GM12878 (cell line): ENCODE measurements at regions not wholly inside any gene's neighbourhood (a gene's known extent, or its start where the extent isn't known, plus 50 kb on each side); places are given as distances from the start of the nearest gene placed in this dataset.

Experiments
- ATAC-seq: fragments of 200-7000 bp; cut with Tn5 transposase; 3 replicates; pipeline ENCODE4 v1.9.1; 2020; ENCODE audit warnings: mild to moderate bottlenecking, moderate library complexity
- BruUV-seq: library from RNA; stranded (reverse); fragments of 400-500 nt; replicated peaks from 2 replicates; lab custom pipeline; 2021; lab: Mats Ljungman, UMichigan
- CTCF ChIA-PET: fragments of 300-600 bp; sonication (Branson Sonifier 250); formaldehyde crosslinking; extraction: SDS; loops from one replicate; lab custom pipeline; 2021; ENCODE audit warnings: inconsistent platforms; lab: Yijun Ruan, JAX
- POLR2A ChIA-PET: fragments of 350-600 bp; formaldehyde crosslinking; extraction: SDS; loops from one replicate; lab custom pipeline; 2021; ENCODE audit warnings: inconsistent platforms; lab: Charles Lee
- RAD21 ChIA-PET: fragments of 300-600 bp; sonication (Branson Sonifier 250); formaldehyde crosslinking; loops from one replicate; lab custom pipeline; 2023; ENCODE audit warnings: antibody characterized with exemption; ENCODE audit not compliant: unreplicated experiment; lab: Charles Lee
- SMC1A ChIA-PET: fragments of 300-600 bp; sonication (Branson Sonifier 250); formaldehyde crosslinking; loops from one replicate; lab custom pipeline; 2023; ENCODE audit not compliant: unreplicated experiment, uncharacterized antibody; lab: Charles Lee
- DNase-seq: peaks from one replicate; pipeline ENCODE4 v3.0.0-alpha.2; 2011; ENCODE audit warnings: low read depth, low spot score
- FAIRE-seq: peaks from 3 replicates; lab custom pipeline; 2011; peaks lifted over from hg19 to GRCh38; lab: Jason Lieb, UNC
- H2AFZ ChIP-seq: 2 replicates; pipeline ENCODE4 v1.6.0; 2011; ENCODE audit warnings: low read depth, low read length, control low read depth; ENCODE audit not compliant: control insufficient read depth
- H3K27ac ChIP-seq: 2 replicates; pipeline ENCODE4 v1.5.1; 2011; ENCODE audit warnings: control low read depth; ENCODE audit not compliant: control insufficient read depth, insufficient read depth
- H3K27me3 ChIP-seq, 2 experiments: replicated peaks in 1 of 2; 2 replicates each; pipeline versions ENCODE4 v1.6.0 to v1.6.1; 2011; ENCODE audit warnings: low read length in 1 of 2; ENCODE audit not compliant: control insufficient read depth in 2 of 2, insufficient read depth in 2 of 2
- H3K36me3 ChIP-seq, 2 experiments: 2 replicates each; pipeline ENCODE4 v1.5.1; 2011; ENCODE audit warnings: low read length in 1 of 2; ENCODE audit not compliant: control insufficient read depth in 2 of 2, insufficient read depth in 2 of 2
- H3K4me1 ChIP-seq: 2 replicates; pipeline ENCODE4 v1.6.1; 2011; ENCODE audit warnings: mild to moderate bottlenecking, low read length, moderate library complexity, mixed read lengths; ENCODE audit not compliant: control insufficient read depth, insufficient read depth
- H3K4me2 ChIP-seq: 2 replicates; pipeline ENCODE4 v1.6.0; 2011; ENCODE audit warnings: control low read depth; ENCODE audit not compliant: control insufficient read depth, insufficient read depth
- H3K4me3 ChIP-seq: fragments of 200-600 bp; sonication (generic); 2 replicates; pipeline ENCODE4 v1.5.1; 2016
- H3K79me2 ChIP-seq: 2 replicates; pipeline ENCODE4 v1.6.0; 2011; ENCODE audit warnings: low read length; ENCODE audit not compliant: control insufficient read depth, insufficient read depth
- H3K9ac ChIP-seq: 2 replicates; pipeline ENCODE4 v1.8.0; 2011; ENCODE audit warnings: low read length, control low read depth, mixed read lengths; ENCODE audit not compliant: control insufficient read depth, insufficient read depth
- H3K9me3 ChIP-seq: replicated peaks from 3 replicates; pipeline ENCODE4 v1.5.1; 2011; ENCODE audit warnings: mild to moderate bottlenecking, low read length; ENCODE audit not compliant: control insufficient read depth, insufficient read depth
- H4K20me1 ChIP-seq: 2 replicates; pipeline ENCODE4 v1.6.0; 2011; ENCODE audit not compliant: control insufficient read depth, insufficient read depth
- ATF3 ChIP-seq: IDR thresholded peaks from 2 replicates; pipeline ENCODE4 v1.6.1; 2011; ENCODE audit warnings: low read depth, mild to moderate bottlenecking, low read length, moderate library complexity, borderline replicate concordance; ENCODE audit errors: extremely low read depth
- CHD2 ChIP-seq: IDR thresholded peaks from 2 replicates; pipeline ENCODE4 v1.6.1; 2011; ENCODE audit warnings: low read depth, low read length, improper control_type of control experiment, borderline replicate concordance
- CREM ChIP-seq: IDR thresholded peaks from 2 replicates; pipeline ENCODE4 v1.6.1; 2014; ENCODE audit warnings: antibody characterized with exemption, low read depth
- GATAD2B ChIP-seq: fragments of 450-650 bp; conservative IDR thresholded peaks from 2 replicates; pipeline ENCODE4 v1.6.1; 2017; ENCODE audit warnings: low read depth, mild to moderate bottlenecking, moderate library complexity
- IRF3 ChIP-seq: fragments of 450-650 bp; IDR thresholded peaks from 2 replicates; pipeline ENCODE4 v1.6.1; 2014; ENCODE audit warnings: mild to moderate bottlenecking
- IRF5 ChIP-seq: fragments of 450-650 bp; IDR thresholded peaks from 2 replicates; pipeline ENCODE4 v1.6.1; 2017; ENCODE audit warnings: borderline replicate concordance
- KDM1A ChIP-seq: fragments of 200-600 bp; sonication (generic); IDR thresholded peaks from 2 replicates; pipeline ENCODE4 v1.6.1; 2016; ENCODE audit warnings: borderline replicate concordance
- LARP7 ChIP-seq: fragments of 450-650 bp; IDR thresholded peaks from 2 replicates; pipeline ENCODE4 v1.6.1; 2017; ENCODE audit warnings: mild to moderate bottlenecking
- NBN ChIP-seq: fragments of 450-650 bp; IDR thresholded peaks from 2 replicates; pipeline ENCODE4 v1.6.1; 2016
- SREBF2 ChIP-seq: IDR thresholded peaks from 2 replicates; pipeline ENCODE4 v1.6.1; 2012; ENCODE audit warnings: mild to moderate bottlenecking, low read length
- ZBED1 ChIP-seq: IDR thresholded peaks from 2 replicates; pipeline ENCODE4 v1.6.1; 2016; ENCODE audit warnings: borderline replicate concordance
- ZNF592 ChIP-seq: fragments of 450-650 bp; IDR thresholded peaks from 2 replicates; pipeline ENCODE4 v1.6.1; 2017; ENCODE audit warnings: mild to moderate bottlenecking, moderate library complexity
- WGBS: methylation state at CpG from one replicate; pipeline ENCODE4 v1.1.6; 2016; ENCODE audit warnings: low lambda C conversion rate; ENCODE audit not compliant: insufficient replicate concordance, insufficient coverage; ENCODE audit errors: missing lambda C conversion rate; 5-methylcytosine and 5-hydroxymethylcytosine counted together
- in situ Hi-C: fragments of 300-500 bp; cut with MboI; formaldehyde crosslinking; loops from 9 replicates; pipeline ENCODE4 v1.14.3; 2018; ENCODE audit warnings: mixed read lengths
- intact Hi-C: fragments of 100-400 bp; cut with micrococcal nuclease; formaldehyde crosslinking; loops from one replicate; pipeline ENCODE4 v1.14.2; 2022; ENCODE audit not compliant: unreplicated experiment
- TF ChIP-seq, protein P1 (sequence below): fragments of 450-650 bp; conservative IDR thresholded peaks from 2 replicates; pipeline ENCODE4 v1.6.1; 2017; ENCODE audit warnings: mild to moderate bottlenecking, moderate library complexity

DNA sequence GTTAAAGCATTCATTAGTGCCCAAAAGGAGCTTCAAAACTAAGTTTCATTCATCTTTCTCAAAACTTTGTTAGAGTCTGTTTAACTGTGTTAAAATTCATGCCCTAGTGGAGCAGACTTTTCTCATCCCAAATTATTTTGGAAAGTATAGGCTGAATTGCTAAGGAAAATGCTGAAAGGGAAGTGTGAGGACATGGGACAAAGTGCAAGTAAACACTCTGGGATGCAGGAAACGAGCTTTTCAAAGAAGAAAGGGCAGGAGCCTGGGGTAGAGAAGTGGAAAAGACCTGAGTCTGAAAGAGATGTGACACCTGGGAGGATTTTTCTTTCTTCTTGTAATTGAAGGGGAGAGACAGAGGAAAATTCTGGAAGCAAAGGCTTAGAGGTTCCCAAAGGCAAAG is 93.1 kb upstream of the ANKRD1 start:
- Histone ChIP-seq H2AFZ (no peak overlapping the region), H4K20me1 (no peaks in the 10 kb centered on the region), H3K27me3 (no peaks in the 10 kb centered on the region), H3K9me3 (no peaks in the 10 kb centered on the region; the same call in 2 of the 3 replicates), H3K4me3 (no peak overlapping the region), H3K4me1 (peaks cover 12% of the 10 kb centered on the region), H3K79me2 (no peaks in the 10 kb centered on the region), H3K36me3 (no peaks in the 10 kb centered on the region), H3K27ac (no peak overlapping the region), H3K9ac (no peak overlapping the region), H3K4me2 (no peak overlapping the region)
- WGBS, result 69% methylated on average over 1 of the region's 1 CpG
- ATAC-seq (no peak), FAIRE-seq (no peak), DNase-seq (no peak)
- ChIA-PET SMC1A (interaction anchor here (1.2 to 3.2 kb wide), 5 partner anchors 11 to 236 kb away, joined by 3 to 12 read pairs (median 7); no protein-coding TSS in a partner anchor), CTCF (interaction anchor here (1.1 to 6.0 kb wide), 3 partner anchors 8 to 237 kb away, joined by 3 to 41 read pairs (median 9); no protein-coding TSS in a partner anchor), RAD21 (no interaction called here), POLR2A (no interaction called here)
- in situ Hi-C loops (no loop called here), intact Hi-C loops (no loop called here)
- TF ChIP-seq ZBED1 (no peak), GATAD2B (no peak), NBN (no peak), CHD2 (no peak), LARP7 (no peak), SREBF2 (no peak), ZNF592 (no peak), ATF3 (no peak), KDM1A (no peak), CREM (no peak), IRF5 (no peak), IRF3 (no peak)
- TF ChIP-seq, protein P1, sequence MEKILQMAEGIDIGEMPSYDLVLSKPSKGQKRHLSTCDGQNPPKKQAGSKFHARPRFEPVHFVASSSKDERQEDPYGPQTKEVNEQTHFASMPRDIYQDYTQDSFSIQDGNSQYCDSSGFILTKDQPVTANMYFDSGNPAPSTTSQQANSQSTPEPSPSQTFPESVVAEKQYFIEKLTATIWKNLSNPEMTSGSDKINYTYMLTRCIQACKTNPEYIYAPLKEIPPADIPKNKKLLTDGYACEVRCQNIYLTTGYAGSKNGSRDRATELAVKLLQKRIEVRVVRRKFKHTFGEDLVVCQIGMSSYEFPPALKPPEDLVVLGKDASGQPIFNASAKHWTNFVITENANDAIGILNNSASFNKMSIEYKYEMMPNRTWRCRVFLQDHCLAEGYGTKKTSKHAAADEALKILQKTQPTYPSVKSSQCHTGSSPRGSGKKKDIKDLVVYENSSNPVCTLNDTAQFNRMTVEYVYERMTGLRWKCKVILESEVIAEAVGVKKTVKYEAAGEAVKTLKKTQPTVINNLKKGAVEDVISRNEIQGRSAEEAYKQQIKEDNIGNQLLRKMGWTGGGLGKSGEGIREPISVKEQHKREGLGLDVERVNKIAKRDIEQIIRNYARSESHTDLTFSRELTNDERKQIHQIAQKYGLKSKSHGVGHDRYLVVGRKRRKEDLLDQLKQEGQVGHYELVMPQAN, result no peak
- no TSS peak for BruUV-seq
